Chondrocyte (in vitro differentiated cells): ENCODE measurements at regions not wholly inside any gene's neighbourhood (a gene's known extent, or its start where the extent isn't known, plus 50 kb on each side); places are given as distances from the start of the nearest gene placed in this dataset.

ENCODE experiments used
- DNase-seq: peaks from one replicate; pipeline ENCODE4 v3.0.0; 2021; ENCODE audit warnings: mixed read lengths, low spot score
- H3K27ac Mint-ChIP-seq: one replicate; pipeline ENCODE4 v1.8.0; 2021; ENCODE audit warnings: mild to moderate bottlenecking, moderate library complexity, mixed read lengths; ENCODE audit not compliant: unreplicated experiment
- H3K27me3 Mint-ChIP-seq: 2 replicates; pipeline ENCODE4 v1.8.0; 2021; ENCODE audit warnings: low read depth, mixed read lengths
- H3K36me3 Mint-ChIP-seq: 2 replicates; pipeline ENCODE4 v1.8.0; 2021; ENCODE audit warnings: low read depth, mixed read lengths
- H3K4me1 Mint-ChIP-seq: 2 replicates; pipeline ENCODE4 v1.8.0; 2021; ENCODE audit warnings: low read depth, mild to moderate bottlenecking, mixed read lengths
- H3K4me3 Mint-ChIP-seq: one replicate; pipeline ENCODE4 v1.8.0; 2021; ENCODE audit warnings: mild to moderate bottlenecking, moderate library complexity, mixed read lengths; ENCODE audit not compliant: unreplicated experiment
- H3K9me3 Mint-ChIP-seq: 2 replicates; pipeline ENCODE4 v1.8.0; 2021; ENCODE audit warnings: low read depth, mixed read lengths
- CTCF ChIP-seq: fragments of 200-600 bp; sonication (generic); IDR thresholded peaks from 2 replicates; pipeline ENCODE4 v1.5.0; 2021; ENCODE audit warnings: antibody characterized with exemption, mild to moderate bottlenecking, moderate library complexity

DNA sequence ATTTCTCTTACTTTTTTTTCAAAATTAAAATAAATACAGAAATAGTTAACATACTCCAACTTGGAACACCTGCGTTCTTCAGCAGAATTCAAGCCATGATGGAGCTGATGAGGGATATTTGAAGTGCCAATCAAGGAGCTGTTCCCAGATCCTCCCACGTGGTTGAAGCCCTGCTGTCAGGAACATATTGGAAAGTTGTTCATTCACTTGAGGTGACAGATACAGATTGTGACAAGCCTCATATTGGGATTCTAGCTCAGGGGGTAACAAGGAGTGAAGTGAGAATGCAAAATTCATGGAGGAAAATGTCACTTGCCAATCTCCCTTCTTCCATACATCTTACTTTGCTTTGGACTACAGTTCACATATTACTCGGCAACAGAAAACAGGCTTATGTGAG is 2670.8 kb downstream of the PCDH7 start:
- H3K4me3 Mint-ChIP-seq: no peak overlapping the region
- TF ChIP-seq CTCF: no peak
- no peak overlapping the region for H3K27ac Mint-ChIP-seq
- H3K27me3 Mint-ChIP-seq: no peaks in the 10 kb centered on the region
- no peaks in the 10 kb centered on the region for H3K9me3 Mint-ChIP-seq
- DNase-seq: no peak
- no peaks in the 10 kb centered on the region for H3K4me1 Mint-ChIP-seq
- H3K36me3 Mint-ChIP-seq: no peaks in the 10 kb centered on the region

GRCh38 chr4:33395731-33396485 is 2675.7 kb downstream of the PCDH7 start:
- Mint-ChIP-seq H3K27me3 (no peaks in the 10 kb centered on the region), H3K27ac (no peak overlapping the region), H3K9me3 (peaks cover 12% of the 10 kb centered on the region), H3K4me1 (no peaks in the 10 kb centered on the region), H3K4me3 (no peak overlapping the region), H3K36me3 (no peaks in the 10 kb centered on the region)
- no peak for TF ChIP-seq CTCF
- DNase-seq: no peak

DNA sequence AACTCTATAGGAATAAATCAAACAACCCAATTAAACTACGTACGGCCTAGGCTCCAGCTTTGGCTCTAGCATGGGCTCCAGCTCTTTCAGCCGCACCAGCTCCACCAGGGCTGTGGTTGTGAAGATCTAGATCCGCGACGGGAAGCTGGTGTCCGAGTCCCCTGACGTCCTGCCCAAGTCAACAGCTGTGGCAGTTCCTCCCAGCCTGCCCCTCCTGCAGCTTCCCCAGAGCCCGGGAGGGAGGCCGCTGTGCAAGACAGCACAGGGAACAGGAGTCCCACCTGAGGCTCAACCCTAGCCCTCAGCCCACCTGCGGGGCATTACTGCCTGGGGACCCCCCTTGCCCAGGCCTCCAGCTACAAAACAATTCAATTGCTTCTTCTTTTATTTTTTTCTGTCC is 2680.3 kb downstream of the PCDH7 start:
- no peak overlapping the region for H3K27ac Mint-ChIP-seq
- peaks cover 15% of the 10 kb centered on the region for H3K9me3 Mint-ChIP-seq
- H3K36me3 Mint-ChIP-seq: no peaks in the 10 kb centered on the region
- no peaks in the 10 kb centered on the region for H3K4me1 Mint-ChIP-seq
- no peaks in the 10 kb centered on the region for H3K27me3 Mint-ChIP-seq
- DNase-seq: no peak
- TF ChIP-seq CTCF: no peak
- no peak overlapping the region for H3K4me3 Mint-ChIP-seq

GRCh38 chr4:33407496-33407895 is 2687.3 kb downstream of the PCDH7 start:
- TF ChIP-seq CTCF: peak; percentile 11
- no peaks in the 10 kb centered on the region for H3K27me3 Mint-ChIP-seq
- H3K27ac Mint-ChIP-seq: no peak overlapping the region
- no peaks in the 10 kb centered on the region for H3K4me1 Mint-ChIP-seq
- no peak for DNase-seq
- H3K36me3 Mint-ChIP-seq: no peaks in the 10 kb centered on the region
- H3K9me3 Mint-ChIP-seq: no peaks in the 10 kb centered on the region
- no peak overlapping the region for H3K4me3 Mint-ChIP-seq

DNA sequence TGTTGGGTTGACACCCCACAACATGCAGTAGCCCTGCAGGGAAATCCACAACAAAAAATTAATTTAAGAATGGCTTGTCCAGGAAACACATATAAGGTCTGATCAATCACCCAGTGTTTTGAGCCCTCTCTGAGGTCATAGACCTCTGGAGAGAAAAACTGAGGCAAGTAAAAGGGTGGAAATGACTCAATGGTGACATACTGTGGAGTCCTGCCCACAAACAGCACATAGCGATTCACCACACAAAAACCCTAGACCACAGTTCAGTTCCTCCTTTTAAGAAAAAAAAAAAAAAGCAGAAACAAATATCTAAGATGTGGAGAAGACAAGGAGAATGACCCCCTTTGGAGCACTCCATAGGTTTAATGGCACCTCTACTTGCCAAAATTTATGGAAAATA is 2691.0 kb downstream of the PCDH7 start:
- H3K36me3 Mint-ChIP-seq: no peaks in the 10 kb centered on the region
- peaks cover 10% of the 10 kb centered on the region for H3K9me3 Mint-ChIP-seq
- no peak overlapping the region for H3K27ac Mint-ChIP-seq
- no peak for TF ChIP-seq CTCF
- H3K4me3 Mint-ChIP-seq: no peak overlapping the region
- DNase-seq: no peak
- H3K4me1 Mint-ChIP-seq: no peaks in the 10 kb centered on the region
- no peaks in the 10 kb centered on the region for H3K27me3 Mint-ChIP-seq
